Astrocyte of the hippocampus (primary cell): ENCODE measurements at regions not wholly inside any gene's neighbourhood (a gene's known extent, or its start where the extent isn't known, plus 50 kb on each side); places are given as distances from the start of the nearest gene placed in this dataset.

Source experiments
- DNase-seq: peaks from one replicate; pipeline ENCODE4 v3.0.0; 2011; ENCODE audit warnings: low read depth, low spot score

DNA sequence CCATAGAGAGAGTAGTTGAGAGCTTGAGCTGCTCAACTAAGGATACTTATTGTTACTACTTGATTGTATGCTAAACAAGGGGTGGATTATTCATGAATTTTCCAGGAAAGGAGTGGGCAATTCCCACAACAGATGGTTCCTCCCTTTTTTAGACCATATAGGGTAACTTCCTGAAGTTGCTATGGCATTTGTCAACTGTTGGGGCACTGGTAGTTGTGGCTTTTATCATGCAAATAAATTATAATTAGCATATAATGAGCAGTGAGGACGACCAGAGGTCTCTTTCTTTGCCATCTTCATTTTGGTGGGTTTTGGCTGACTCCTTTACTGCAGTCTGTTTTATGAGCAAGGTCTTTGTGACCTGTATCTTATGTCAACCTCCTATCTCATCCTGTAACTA, 1403.5 kb upstream of the PABPC4L start:
- DNase-seq = no peak

DNA sequence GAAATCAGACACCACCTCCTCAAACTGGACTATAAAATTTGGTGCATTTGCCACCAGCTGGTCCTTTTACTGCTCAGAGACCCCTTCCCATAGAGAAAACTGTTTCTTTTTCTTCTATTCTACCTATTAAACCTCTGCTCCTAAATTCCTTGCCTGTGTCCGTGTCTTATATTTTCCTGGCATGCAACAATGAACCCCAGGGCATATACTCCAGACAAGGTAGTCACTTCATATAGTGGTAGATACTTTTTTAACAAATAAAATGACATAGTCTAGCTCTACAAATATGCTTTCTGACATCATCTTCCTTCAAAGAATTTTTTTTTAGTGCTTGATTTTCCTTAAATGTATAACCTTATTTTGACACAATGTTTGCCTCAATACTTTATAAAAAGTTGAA, 1402.9 kb upstream of the PABPC4L start:
- no peak for DNase-seq

DNA sequence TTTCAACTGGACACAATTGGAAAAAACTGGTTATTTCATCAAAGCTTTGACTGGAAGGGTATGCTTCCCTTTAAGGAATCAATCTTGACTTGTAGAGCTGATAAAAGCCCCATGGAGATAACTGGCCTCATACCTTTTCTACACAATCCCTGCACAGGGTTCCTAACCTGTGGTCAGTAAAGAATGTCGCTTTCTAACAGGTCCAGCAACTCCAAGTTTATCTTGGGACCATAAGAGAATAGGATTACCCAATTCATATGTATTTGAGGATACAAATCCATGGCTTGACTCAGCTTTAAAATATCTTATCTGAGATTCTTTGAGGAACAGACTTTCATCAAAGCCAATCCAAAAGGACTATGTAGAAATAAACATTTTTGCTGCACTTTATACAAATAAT, 1399.8 kb upstream of the PABPC4L start:
- DNase-seq = no peak

DNA sequence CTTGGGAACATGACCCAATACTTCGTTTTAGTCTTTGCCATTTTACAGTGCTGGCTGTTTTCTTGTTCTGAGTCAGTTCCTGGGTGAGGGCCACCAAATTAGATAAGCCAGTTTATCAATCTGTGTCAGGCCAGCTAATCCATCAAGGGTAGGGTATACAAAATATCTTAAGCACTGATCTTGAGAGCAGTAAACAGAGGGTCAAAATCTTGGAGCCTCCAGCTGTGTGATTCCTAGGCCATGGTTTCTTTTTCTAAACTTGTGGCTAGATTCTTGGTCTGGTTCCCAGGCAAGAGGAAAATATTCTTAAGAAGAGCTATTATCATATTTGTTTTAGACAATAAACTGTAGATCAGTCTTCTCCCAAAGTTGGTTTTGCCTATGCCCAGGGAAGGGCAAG, 1396.6 kb upstream of the PABPC4L start:
- peak; percentile 28 for DNase-seq

DNA sequence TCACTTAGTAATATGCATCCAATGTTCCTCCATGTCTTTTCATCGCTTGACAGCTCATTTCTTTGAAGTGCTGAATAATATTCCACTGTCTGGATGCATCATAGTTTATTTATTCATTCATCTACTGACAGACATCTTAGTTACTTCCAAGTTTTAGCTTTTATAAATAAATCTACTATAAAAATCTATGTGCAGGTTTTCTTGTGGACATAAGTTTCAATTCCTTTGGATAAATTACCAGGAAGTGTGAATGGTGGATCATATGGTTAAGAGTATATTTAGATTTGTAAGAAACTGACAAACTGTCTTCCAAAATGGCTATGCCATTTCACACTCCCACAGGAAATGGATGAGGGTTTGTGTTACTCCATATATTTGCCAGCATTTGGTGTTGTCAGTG, 1392.9 kb upstream of the PABPC4L start:
- no peak for DNase-seq

DNA sequence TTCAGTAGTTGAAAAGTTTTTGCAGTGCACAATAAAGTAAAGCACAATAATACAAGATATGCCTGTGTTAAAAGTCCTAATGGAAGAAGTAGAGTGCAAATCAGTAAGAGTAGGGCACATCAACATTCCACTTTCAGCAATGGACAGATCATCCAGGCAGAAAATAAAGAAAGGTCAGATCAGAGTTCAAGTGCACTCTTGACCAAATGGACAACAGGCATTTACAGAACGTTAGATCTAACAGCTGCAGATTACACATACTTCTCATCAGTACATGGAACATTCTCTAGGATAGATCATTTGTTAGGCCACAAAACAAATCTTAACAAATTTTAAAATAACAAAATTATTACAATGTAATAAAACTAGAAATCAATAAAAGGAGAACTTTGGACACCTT, 1373.5 kb upstream of the PABPC4L start:
- no peak for DNase-seq

DNA sequence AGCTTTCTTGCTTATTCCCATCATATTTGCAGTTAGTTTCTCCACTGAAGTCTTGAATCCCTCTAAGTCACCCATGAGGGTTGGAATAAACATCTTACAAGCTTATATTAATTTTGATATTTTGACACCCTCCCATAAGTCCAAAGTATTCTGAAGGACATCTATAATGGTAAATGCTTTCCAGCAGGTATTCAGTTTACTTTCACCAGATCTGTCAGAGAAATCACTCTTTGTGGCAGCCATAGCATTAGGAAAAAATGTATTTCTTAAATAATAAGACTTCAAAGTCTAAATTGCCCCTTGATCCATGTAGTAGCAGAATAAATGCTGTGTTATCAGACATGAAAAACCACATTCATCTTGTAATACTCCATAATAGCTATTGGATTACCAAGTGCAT, 1371.7 kb upstream of the PABPC4L start:
- DNase-seq = no peak

DNA sequence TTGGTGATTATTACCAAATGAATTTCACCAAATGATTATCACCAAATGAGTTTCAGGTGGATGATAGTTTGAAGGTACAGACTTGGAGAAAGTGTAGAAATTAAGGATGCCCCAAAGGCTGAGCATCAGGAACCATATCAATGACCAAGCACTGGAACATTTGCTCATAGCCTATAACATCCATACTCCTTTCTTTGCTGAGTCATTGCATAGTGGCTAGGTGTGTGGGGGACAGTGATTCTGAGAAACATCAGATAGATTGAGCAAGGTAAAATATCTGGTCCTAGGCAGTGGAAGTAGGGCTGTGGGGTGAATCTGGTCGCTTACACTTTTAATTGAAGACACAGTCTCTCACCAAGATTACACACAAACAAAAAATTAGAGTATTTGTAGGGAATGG, 1362.5 kb upstream of the PABPC4L start:
- DNase-seq = no peak

DNA sequence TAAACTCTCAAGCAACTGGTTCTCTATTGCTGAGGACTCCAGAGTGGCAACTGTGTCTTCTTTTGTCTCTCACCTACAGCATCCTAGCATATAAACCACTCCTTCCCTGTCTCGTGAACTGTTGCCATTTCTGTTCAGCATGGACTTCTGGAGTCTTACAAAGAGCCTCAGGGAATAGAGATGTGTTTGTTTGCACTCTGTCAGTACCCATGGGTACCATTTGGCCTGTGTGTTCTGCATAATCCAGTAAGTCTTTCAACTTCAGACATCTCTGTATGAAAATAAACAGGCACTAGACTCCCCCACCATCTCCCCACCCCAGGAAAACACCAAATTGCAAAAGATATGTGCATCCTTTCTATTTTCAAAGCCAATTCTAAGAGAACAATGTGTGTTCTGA, 1351.6 kb upstream of the PABPC4L start:
- DNase-seq = no peak

DNA sequence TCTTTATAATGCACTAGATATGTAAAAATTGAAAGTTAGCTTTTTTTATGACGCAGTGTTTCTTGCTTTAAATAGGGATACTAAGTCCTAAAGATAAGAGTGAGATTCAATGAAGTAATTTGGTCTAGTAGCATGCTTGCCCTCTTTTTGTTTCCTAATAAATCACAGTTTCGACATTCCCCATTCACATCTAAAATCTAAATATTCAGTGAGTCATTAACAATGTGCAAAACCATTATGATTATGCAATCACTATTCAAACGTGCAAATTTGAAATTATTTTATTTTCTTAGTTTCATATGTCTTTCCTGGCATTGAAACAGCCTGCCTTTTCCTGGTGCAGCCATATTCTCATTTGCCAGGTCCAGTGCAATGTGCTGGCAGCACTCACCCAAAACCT, 1350.5 kb upstream of the PABPC4L start:
- DNase-seq = no peak

DNA sequence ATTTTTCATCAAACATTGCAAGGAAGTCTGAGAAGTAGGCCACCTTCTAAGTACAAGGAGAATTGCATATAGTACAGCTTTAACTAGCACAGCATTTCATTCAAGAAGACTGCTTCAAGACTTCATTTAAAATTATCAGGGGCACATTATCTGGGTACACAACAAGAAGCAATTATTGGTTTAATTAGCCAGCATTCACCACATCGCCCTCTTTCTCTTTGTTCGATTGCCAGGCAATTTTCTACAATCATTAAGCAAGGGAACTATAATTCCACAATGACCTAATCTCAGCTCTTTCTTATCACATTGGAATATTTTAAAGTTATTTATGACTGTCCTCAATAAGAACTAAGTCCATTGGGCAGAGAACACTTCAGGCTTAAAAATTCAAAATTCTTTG, 1347.1 kb upstream of the PABPC4L start:
- DNase-seq = no peak

DNA sequence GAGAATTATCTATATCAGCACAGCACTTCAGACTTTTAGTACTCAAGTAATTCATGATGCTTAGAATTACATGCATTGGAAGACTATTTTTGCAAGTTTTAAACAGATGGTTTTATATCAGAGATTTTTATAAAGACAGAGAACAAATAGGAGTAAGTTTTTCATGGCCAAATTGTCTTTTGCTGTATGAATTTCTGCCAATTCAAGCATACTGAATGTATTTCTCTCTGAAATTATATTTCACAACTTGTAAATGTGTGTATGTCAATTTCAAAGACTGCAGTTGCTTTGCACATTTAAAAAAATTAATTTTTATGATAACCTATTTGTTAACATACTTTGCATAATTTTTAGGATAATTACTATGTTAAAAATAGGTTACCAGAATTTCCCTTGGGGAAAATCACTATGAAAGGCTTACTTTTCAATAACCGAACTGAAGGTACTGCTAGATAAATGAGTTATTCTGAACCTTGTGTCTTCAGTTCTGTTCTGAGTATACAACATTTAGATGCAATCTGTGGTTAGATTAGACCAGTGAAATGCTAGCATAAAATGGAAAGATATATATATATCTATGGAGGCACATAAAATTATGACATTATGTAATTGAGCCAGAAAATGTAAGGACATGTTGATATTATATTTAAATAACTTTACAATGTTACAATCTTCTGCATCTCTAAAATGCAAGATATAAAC, 1344.2 kb upstream of the PABPC4L start:
- DNase-seq = no peak

DNA sequence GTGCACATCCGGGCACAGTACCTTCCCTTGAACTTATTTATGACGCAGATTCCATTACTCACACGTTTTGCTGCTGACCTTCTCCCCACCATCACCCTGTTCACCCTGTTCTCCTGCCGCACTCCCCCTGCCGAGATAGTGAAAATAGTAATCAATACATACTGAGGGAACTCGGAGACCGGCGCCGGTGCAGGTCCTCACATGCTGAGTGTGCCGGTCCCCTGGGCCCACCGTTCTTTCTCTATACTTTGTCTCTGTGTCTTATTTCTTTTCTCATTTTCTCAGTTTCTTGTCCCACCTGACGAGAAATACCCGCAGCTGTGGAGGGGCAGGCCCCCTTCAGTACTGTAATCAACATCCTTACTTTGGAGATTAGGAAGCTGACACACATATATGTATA, 1337.1 kb upstream of the PABPC4L start:
- DNase-seq = no peak

DNA sequence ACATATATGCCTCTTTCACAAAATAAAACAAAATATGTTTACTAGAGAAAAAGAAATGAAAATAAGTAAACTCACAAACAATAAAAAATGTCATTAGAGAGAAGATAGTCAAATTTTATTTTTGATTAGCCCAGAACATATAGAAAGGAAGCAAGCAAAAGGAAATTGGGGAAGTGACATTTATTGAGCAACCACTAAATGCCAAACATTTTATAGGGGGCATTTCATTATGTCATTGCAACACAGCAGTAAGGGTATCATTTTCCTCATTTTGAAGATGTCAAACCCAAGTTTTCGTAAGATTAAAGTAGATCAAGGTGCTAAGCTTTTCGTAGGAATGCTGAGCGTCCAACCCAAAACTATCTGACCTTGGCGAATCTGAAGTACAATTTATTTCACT, 1331.5 kb upstream of the PABPC4L start:
- no peak for DNase-seq

DNA sequence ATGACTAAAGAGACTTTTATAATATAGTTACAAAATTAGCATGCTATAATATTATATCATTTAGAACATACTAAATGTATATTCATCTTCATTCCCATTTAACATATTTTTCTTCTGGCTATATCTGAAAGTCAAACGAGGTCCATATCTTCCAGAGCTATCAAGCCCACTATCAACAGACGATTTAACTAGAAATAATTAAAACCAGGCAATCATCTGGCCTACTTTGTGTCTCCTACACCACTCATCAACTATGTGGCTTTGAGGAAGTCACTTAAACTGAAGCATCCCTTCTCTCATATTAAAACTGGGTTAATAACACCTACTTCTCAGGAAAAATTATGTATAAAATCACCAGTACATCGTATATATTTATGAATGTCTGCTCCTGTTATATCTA, 1330.5 kb upstream of the PABPC4L start:
- DNase-seq = no peak

DNA sequence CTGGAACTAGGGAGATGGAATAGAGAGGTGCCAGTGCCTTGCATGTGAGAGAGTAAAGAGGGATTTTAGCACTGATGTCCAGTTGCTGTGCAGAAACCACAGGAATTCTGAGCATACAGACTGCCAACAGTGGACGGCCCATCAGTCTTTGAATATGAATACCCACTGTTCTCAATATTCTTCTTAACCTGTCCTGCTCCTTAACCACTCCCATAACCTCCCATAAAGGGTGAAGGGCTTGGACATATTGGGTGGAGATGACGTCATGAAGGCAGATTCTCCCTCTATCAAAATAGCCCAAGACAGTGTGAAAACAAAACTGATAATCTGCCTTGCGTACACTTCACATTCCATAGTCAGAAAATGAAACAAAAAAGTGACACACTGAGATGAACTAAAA, 1313.7 kb upstream of the PABPC4L start:
- DNase-seq = peak; percentile 64

DNA sequence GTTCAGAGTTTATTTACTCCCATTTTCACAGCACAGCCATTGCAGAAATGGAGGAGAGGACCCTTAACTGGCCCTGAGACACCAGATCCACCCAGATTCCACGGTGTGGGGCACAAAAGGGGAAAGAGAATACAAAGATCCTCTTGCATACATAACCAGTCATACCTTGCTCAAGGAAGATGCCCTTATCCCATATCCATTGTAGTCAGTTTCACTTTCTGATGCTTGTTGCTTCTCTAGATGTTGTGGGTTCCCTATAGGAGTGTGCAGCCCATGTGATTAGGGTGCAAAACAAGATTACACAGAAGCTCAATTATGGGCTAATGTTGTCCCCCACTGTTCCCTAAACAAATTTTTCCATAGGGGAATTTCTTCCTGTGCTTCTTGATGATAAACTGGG, 1309.0 kb upstream of the PABPC4L start:
- no peak for DNase-seq

DNA sequence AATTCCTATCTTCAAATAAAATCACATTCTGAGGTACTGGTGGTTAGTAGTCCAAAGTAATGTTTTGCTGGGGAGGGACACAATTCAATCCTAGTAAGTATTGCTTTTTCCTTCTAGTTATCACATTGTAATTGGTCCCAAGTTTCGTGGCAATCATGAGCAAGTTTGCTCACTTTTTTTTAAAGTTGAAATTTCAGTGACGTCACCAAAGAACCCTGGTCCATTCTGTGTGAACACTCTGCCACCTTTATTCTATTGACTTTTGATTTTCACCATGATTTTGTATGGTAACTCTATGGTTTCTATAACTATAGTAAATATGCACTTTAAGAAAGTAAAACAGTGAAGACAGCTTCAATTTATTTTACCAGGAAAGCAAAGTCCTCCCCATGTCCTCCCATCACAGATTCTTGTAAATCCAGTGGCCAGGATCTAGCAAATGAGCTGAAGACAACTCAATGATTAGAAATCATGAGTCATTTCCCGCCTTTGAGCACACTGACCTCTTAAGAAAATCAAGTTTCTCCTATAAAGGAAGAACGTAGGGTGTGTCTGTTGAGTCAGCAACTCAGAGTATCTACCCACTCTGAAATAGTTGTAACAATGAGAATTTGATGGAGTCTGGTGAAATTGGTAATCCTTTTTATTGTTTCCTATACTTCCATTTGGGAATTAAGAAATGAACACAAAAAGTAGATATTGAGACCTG, 1306.6 kb upstream of the PABPC4L start:
- peak; percentile 55 for DNase-seq

DNA sequence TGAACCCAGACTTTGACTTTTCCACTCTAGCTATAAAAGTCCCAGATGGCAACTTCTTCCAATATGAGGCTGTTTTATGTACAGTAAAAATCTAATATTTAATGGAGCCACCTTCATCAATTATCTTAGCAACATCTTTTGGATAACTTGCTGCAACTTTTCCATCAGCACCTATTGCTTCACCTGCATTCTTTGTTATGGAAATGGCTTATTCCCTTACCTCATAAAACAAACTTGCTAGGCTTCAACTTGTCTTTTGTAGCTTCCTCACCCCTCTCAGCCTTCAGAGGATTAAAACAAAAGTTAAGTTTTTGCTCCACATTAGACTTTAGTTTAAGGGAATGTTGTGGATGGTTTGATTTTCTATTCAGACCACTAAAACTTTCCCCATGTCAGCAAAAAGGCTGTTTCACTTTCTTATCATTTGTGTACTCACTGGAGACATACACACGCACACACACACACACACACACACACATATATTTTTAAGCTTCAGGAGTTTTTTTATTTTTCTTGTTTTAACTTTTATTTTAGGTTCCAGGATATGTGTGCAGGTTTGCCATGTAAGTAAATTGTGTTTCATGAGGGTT, 1296.1 kb upstream of the PABPC4L start:
- no peak for DNase-seq

DNA sequence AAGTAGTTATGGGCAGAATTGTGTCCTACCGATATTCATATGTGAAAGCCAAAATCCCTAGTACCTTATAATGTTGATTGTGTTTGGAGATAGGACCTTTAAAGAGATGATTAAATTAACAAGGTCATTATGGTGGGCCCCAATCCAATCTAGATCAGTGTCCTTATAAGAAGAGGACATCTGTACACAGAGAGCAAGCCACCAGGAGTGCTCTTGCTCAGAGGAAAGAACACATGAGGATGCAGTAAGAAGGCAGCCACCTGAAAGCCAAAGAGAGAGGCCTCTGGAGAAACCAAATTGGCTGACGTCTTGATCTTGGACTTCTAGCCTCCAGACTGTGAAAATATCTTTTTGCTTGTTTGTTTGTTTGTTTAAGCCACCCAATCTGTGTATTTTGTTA, 1290.8 kb upstream of the PABPC4L start:
- DNase-seq = no peak

DNA sequence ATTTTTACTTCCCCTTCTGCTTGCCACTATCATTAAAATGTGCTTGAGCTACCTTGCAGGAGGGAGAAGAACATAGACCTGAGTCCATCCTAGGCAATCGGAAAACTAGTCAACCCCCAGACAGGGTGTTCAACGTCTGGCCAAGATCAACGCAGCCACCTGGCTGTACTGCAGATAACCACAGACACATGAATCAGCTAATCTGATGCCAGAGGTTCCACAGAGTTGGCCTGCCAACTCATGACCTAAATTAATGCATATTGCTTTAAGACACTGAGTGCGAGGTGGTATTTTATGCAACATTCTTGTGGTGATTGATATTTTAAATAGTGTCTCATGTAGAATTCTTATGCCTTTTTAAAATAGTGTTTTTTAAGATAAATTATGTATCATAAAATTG, 1283.8 kb upstream of the PABPC4L start:
- DNase-seq = peak; percentile 27

DNA sequence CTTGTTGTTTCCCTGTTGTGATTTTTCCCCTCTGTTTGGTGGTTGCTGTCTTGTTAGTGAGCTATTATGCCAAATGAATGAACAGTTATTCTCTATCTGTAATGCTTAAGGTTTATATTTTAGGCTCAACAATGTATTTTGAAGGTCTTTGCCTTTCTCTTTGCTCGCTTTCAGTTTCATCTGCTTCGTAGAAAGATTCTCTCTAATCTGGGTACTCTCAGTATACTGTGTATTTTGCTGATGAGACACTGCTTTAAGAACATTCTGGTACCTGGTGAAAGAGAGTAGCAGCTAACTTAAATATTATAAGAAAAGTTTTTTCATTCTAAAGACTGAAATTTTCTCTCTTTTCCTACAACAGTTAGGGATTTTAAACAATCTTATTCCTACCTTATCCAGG, 1274.7 kb upstream of the PABPC4L start:
- no peak for DNase-seq

DNA sequence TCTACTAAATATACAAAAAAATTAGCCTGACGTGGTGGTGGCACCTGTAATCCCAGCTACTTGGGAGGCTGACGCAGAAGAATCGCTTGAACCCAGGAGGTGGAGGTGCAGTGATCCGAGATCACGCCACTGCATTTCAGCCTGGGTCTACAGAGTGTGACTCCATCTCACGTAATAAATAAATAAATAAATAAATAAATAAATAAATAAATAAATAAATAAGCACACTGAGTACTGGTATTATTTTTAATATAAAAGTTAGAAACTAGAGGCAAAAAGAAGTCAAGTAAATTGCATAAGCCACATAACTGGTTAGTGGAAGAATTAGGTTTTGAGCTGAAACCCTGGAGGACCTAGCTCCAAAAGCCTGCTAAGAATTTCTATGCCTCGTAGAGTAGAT, 1262.7 kb upstream of the PABPC4L start:
- DNase-seq = no peak
